ENCODE measurements at regions not wholly inside any gene's neighbourhood (a gene's known extent, or its start where the extent isn't known, plus 50 kb on each side); places are given as distances from the start of the nearest gene placed in this dataset.

- TF ChIP-seq CTCF (IDR thresholded peaks at IDR 0.05) (no peak), REST (IDR thresholded peaks at IDR 0.05) (no peak), RFX5 (IDR thresholded peaks at IDR 0.05) (no peak), PHF8 (IDR thresholded peaks at IDR 0.05; ENCODE audit: borderline replicate concordance, low read depth) (no peak), CHD2 (IDR thresholded peaks at IDR 0.05; ENCODE audit: low read length, partially characterized antibody) (no peak)
Observed at GRCh38 chr2:46837704-46838103, 77.9 kb downstream of the MCFD2 start.

Data from A549 (cell line).